ENCODE measurements at regions not wholly inside any gene's neighbourhood (a gene's known extent, or its start where the extent isn't known, plus 50 kb on each side); places are given as distances from the start of the nearest gene placed in this dataset.
"Not testable (repeated sequence)": the region's sequence is repeated elsewhere in the genome, so short reads cannot be mapped to it uniquely, and the experiment has no call there.

DNA sequence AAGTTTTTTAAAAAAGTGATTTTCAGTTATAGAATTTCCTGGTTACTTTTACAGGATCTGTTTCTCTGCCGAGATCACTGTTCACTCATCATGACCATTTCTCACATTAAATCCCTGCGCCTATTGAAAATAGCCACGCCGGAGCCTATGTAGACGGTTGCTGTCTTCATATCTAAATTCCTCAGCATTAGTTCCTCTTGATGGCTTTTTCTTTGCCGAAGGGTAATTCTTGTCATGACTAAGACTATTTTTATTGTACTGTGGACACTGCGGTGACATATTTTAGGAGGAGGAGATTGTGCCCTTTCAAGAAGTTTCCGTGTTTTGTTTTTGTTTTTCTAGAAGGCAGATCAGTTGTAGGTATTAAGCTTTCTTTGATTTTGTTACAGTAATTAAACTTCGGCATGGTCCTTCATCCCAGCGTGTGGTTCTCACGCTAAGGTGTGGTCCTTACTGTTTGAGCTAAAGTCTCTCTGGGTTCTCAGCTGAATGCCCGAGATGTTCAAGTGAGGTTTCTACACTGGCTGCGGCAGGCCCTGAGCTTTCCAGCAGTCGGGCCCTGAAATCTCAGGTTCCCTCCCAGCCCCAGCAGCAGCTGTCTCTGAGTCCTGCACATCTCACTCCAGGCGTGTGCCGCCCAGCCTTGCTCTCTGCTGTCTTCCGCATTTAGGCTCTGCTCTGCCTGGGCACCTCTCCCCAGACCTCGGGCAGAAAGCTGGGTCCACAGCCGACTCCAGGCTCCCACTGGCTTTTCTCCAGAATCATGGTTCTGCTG, 1110.5 kb downstream of the TBC1D22A start:
- H3K27ac Mint-ChIP-seq = no peak overlapping the region
- no peaks in the 10 kb centered on the region for H3K9me3 Mint-ChIP-seq
- no peak overlapping the region for H3K4me3 Mint-ChIP-seq
- ATAC-seq = no peak
- peaks cover 20% of the 10 kb centered on the region for H3K27me3 Mint-ChIP-seq
- H3K4me1 Mint-ChIP-seq = no peaks in the 10 kb centered on the region
- DNase-seq = no peak

DNA sequence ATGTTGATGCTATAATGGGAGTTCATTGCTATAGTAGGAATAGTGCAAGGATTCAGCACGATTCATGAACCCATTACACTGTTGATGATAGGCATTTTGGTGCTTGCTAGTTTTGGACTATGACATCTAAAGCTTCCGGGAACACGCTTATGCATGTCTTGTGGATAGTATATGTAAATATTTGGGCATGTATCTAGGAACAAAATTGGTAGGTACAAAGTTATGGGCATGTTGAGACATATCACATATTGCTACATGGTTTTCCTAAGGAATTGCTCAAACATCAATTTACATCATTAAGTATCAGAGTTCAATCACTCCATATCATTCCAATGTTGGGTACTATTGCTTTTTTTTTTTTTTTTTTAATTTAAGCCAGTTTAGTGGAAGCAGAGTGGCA, 1103.2 kb downstream of the TBC1D22A start:
- Mint-ChIP-seq H3K9me3 (no peaks in the 10 kb centered on the region), H3K27ac (no peak overlapping the region), H3K27me3 (peaks cover 16% of the 10 kb centered on the region), H3K4me3 (no peak overlapping the region), H3K4me1 (no peaks in the 10 kb centered on the region)
- DNase-seq (no peak), ATAC-seq (no peak)

DNA sequence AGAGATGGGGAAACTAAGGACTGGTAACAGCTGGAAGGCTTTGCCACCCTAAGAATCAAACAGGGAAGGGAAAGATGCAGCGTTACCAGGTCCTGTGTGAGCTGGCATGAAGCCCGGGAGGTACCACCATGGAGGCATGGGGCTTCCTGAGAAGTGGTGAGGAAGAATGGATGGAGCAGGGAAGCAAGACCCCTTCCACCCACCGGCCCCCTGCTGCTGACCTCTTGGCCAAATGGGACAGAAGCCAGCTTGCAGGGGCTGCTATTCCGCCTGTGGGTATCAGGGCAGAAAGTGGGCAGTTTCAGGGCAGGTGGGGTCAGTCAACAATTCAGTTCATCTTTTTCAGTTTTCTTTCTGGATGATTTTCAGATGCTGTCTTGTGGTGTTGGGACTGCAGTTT, 1099.9 kb downstream of the TBC1D22A start:
- DNase-seq = no peak
- Mint-ChIP-seq H3K9me3 (no peaks in the 10 kb centered on the region), H3K4me3 (no peak overlapping the region), H3K27me3 (peaks cover 18% of the 10 kb centered on the region), H3K27ac (no peak overlapping the region), H3K4me1 (no peaks in the 10 kb centered on the region)
- no peak for ATAC-seq

DNA sequence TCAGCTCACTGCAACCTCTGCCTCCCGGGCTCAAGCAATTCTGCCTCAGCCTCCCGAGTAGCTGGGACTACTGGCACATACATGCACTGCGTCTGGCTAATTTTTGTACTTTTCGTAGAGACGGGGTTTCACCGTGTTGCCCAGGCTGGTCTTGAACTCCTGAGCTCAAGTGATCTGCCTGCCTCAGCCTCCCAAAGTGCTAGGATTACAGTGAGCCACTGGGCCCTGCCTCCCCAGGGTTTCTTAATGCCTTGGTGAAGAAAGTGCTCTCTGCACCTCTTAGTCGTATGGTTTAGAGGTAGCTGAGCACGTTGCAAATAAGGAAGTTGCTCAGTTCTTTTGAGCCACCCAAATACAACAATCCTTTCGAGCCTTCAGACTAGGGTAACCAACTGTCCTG, 1098.5 kb downstream of the TBC1D22A start:
- not testable (repeated sequence) for ATAC-seq, H3K4me1 Mint-ChIP-seq

DNA sequence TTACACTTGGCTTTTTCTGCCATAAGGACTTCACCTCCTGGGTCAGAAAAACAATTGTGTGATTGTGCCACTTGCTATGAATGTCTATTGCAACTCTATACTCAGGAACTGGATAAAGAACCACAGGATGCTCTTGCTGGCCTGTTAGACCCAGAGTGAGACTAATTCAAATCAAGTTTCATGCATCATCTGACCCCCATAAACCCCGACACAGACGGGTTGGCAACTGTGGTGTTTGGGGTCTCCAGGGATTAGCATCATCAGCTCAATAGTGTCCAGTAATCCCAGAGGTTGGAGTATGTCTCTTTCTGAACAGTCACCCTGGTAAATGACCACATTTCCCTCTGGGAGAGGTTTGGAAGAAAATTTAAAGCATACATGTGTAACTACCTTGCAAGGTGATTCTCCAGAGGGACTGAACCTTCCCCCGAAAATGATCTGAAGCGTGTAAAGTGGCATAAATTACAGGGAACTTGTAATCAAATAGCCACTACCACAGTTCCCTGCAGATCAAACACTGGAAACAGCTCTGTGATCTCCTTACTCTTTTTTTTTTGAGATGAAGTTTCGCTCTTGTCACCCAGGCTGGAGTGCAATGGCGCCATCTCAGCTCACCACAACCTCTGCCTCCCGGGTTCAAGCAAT, 1097.6 kb downstream of the TBC1D22A start:
- Mint-ChIP-seq H3K27me3 (peaks cover 25% of the 10 kb centered on the region), H3K27ac (no peak overlapping the region), H3K4me3 (no peak overlapping the region), H3K9me3 (no peaks in the 10 kb centered on the region), H3K4me1 (no peaks in the 10 kb centered on the region)
- DNase-seq (no peak), ATAC-seq (no peak)

More for the DNA sequence above, 1098.5 kb downstream of the TBC1D22A start:
- H3K27ac Mint-ChIP-seq, DNase-seq, H3K9me3 Mint-ChIP-seq, H3K4me3 Mint-ChIP-seq: not testable (repeated sequence)
- peaks cover 25% of the 10 kb centered on the region for H3K27me3 Mint-ChIP-seq

DNA sequence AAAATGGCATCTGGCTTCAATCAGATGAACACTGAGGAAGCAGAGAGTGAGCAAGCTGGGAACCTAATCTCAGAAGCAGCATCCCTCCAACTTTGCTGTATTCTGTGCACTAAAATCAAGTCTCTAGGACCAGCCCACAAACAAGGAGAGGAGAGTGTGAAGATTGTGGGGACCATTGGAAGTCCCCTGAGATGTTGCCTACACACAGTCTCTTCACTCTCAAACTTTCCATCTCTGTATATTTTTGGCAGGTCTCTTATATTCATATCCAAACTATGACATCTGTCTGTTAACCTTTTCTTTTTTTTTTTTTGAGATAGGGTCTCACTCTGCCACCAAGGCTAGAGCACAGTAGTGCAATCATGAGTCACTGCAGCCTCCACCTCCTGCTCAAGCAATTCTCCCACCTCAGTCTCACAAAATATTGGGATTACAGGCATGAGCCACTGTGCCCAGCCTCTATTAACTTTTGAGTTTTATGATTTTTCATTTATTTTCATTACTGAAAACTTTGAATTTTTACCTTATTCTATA, 1096.4 kb downstream of the TBC1D22A start:
- Mint-ChIP-seq H3K27me3 (peaks cover 28% of the 10 kb centered on the region), H3K4me1 (no peaks in the 10 kb centered on the region), H3K9me3 (no peaks in the 10 kb centered on the region), H3K4me3 (no peak overlapping the region), H3K27ac (no peak overlapping the region)
- ATAC-seq (peak; percentile 60), DNase-seq (no peak)

DNA sequence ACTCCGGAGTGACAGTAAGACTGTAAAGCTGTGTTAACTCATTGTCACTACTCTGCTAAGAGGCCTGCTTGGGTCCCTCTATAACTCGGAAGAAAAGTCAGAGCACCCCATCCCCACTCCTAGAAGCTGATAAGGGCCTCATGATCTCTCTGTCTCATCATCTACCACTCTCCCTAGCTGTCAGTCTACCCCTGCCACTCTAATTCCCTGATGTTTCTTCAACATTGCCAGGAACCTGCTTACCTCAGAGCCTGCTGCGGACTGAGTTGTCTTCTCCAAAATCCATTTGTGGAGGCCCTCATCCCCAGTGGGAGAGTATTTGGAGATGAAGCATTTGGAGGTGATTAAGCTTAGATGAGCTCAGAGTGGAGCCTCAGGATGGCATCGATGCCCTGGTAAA, 1092.2 kb downstream of the TBC1D22A start:
- peaks cover 37% of the 10 kb centered on the region for H3K27me3 Mint-ChIP-seq
- no peaks in the 10 kb centered on the region for H3K4me1 Mint-ChIP-seq
- ATAC-seq = no peak
- H3K9me3 Mint-ChIP-seq = no peaks in the 10 kb centered on the region
- no peak for DNase-seq
- H3K27ac Mint-ChIP-seq = no peak overlapping the region
- no peak overlapping the region for H3K4me3 Mint-ChIP-seq

DNA sequence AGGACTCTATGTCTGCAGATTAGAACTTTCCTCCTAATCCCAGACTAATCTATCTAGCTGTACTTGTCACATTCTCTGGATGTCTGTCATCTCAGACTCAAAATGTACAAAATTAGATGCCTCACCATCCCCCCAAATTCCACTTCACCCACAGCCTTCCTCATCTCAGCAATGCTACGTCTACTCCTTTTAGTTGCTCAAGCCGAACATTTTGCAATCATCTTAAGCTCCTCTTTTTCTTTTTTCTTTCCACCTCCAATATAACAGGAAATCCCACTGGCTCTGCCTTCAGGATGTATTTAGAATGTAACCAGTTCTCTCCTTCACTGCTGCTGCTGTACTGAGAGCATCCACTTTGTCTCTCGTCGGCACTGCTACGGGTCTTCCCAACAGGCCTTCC, 1091.8 kb downstream of the TBC1D22A start:
- ATAC-seq = no peak
- Mint-ChIP-seq H3K9me3 (no peaks in the 10 kb centered on the region), H3K4me3 (no peak overlapping the region), H3K27me3 (peaks cover 37% of the 10 kb centered on the region), H3K4me1 (no peaks in the 10 kb centered on the region), H3K27ac (peak overlapping the region in 1 of 2 donors; percentile 83)
- DNase-seq = no peak

DNA sequence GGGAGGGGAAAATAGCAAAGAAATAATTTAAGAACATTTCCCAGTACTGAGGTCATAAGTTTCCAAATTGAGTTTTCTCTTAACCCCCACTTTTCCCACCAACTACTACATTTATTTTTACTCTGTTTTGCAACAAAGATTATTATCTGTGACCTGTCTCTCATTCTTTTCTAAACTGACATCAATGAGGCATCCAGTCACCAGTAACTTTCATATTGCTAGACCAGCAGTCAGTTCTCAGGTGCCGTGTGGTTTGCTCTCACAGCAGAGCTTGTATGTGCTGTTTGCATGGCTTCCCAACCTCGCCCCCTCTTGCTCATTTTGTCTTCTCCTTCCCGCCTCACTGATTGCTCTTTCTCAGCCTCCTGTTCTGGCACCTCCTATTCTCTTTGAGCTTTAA, 1091.3 kb downstream of the TBC1D22A start:
- Mint-ChIP-seq H3K9me3 (no peaks in the 10 kb centered on the region), H3K27me3 (peaks cover 40% of the 10 kb centered on the region), H3K4me3 (no peak overlapping the region), H3K27ac (peak overlapping the region in 1 of 2 donors; percentile 53), H3K4me1 (no peaks in the 10 kb centered on the region)
- ATAC-seq (no peak), DNase-seq (no peak)

DNA sequence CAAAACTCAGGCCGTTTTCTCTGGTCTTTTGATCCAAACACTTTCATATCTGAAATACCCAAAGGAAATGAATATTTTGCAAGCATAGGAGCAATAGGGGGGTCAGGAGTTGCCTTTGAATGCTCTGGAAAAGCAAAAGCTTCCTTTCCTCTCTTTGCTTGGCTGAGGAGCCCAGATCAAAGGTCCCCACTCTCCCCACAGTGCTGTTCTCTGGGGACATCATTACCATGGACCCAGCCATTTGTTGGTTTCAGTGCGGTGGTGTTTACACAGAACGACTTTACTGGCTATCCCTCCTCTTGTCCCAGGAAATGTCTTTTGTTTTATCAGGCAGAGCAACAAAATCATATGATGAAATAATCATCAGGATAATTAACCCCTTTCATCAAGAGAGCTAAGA, 1089.1 kb downstream of the TBC1D22A start:
- Mint-ChIP-seq H3K27me3 (peaks cover 37% of the 10 kb centered on the region), H3K4me1 (no peaks in the 10 kb centered on the region), H3K4me3 (no peak overlapping the region), H3K27ac (no peak overlapping the region), H3K9me3 (no peaks in the 10 kb centered on the region)
- DNase-seq (no peak), ATAC-seq (no peak)

DNA sequence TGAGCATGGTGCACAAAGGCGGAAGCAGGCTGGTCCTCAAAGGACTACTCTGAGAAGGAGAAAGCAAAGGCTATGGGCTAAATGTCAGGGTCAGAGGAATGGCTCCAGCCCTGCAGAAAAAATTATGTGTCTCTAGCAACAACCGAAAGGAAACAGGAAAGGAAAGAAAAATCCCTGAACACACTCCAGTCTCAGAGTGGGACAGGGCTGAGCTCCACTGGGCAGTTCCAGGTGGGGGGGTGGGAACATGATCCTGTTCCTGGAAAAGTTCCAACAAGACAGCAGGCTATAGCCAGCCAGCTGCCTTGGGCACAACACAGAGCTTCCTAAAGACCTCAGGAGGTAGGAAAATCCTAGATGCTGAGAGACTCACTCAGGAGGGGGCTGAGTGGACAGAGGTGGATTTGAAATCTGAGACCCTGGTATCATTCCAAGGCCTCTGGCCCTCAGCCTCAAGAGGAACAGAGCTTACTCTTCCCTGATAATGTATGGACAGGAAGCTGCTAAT, 1088.2 kb downstream of the TBC1D22A start:
- ATAC-seq (no peak), DNase-seq (no peak)
- peaks cover 45% of the 10 kb centered on the region for H3K27me3 Mint-ChIP-seq

DNA sequence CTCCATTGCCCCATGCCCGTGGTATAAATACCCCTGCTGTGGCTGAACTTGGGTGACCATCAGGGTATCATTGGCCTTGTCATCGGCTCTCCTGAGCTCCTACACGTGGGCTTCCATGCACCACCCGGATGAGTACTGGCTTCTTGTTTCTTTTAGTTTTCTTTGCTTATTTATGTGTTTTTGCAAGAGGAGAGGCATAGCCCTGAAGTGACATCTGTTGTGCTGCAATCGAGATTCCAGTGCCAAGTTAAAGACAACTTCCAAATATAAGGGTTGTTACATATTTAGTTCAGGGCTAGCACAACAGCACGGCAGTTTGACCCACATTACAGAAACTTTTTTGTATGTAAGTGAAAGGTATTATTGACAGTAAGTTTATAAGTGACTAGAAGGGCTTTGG, 1087.1 kb downstream of the TBC1D22A start:
- no peak overlapping the region for H3K27ac Mint-ChIP-seq
- H3K4me1 Mint-ChIP-seq = no peaks in the 10 kb centered on the region
- no peaks in the 10 kb centered on the region for H3K9me3 Mint-ChIP-seq
- peaks cover 53% of the 10 kb centered on the region for H3K27me3 Mint-ChIP-seq
- H3K4me3 Mint-ChIP-seq = no peak overlapping the region
- no peak for ATAC-seq
- DNase-seq = no peak

More for the DNA sequence above, 1088.2 kb downstream of the TBC1D22A start:
- Mint-ChIP-seq H3K4me3 (no peak overlapping the region), H3K4me1 (no peaks in the 10 kb centered on the region), H3K27ac (peak overlapping the region in 1 of 2 donors; percentile 61), H3K9me3 (no peaks in the 10 kb centered on the region)

DNA sequence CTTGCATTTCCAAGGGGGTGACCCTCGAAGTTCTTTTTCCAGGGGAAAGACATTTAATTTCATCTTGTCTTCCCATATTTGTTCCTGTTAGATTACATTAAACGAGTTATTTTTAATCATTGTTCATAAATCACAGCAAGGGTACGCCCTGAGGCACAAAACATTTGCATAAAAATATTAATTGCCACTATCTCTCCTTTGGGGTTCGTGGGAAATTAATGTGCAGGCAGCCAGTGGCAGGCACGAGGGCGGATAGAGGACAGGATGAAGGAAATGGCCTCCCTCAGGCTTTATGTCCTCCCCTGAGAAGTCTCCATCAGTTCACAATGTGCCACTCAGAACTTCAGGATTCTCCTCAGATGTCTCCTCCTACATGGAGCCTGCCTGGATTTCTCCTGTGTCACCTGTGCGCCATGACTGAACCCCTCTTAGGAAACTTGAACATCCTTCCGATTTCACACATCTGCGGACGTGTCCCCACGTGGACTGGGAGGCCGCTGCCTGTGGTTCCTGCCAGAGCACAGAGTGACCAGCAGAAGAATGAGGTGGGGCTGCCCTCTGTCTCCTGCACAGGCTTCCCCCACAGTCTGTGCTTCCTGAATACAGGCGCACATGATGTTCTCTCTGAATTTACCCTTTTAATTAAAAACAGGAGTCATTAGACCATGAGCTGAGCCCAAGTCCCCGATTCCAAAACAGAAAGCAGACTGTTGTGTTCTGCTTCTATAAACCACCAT, 1085.9 kb downstream of the TBC1D22A start:
- ATAC-seq (no peak), DNase-seq (no peak)
- Mint-ChIP-seq H3K9me3 (no peaks in the 10 kb centered on the region), H3K27me3 (peaks cover 55% of the 10 kb centered on the region), H3K27ac (no peak overlapping the region), H3K4me1 (no peaks in the 10 kb centered on the region), H3K4me3 (no peak overlapping the region)

DNA sequence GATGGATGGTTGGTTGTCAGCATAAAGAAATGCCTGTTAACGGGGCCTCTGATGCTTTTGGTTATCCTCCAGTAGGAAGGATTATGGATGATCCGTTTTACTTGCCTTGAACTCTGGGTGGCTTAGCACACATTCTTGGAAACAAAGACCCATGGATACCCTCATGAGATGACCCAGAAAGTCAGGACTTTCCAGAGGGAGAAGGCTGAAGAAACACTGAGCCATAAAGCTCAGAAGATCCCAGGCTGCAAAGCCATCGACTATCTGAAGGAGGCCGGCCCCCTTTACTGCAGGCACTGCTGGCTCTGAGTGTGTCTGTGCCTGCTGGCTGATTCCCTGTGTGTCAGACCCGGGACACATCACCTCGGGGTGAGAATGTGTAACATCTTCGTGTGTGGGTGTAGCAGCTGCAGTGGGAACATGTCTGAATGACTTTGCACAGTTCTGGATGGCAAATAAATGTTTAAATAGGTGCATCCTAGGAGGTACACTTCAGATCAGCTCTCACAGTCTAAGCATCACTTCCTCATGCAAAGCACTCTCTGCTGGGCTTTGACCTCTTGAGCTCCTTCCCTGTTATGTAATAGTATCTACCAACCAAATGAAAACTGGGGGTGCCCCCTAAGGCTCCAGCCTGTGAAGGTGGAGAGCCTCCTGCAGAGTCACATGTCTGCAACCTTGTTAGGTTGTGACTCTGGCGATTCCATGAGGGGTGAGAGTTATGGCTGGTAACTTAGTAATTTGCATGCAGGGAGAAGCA, 1084.9 kb downstream of the TBC1D22A start:
- ATAC-seq = no peak
- Mint-ChIP-seq H3K9me3 (no peaks in the 10 kb centered on the region), H3K27me3 (peaks cover 55% of the 10 kb centered on the region), H3K4me3 (no peak overlapping the region), H3K27ac (no peak overlapping the region), H3K4me1 (no peaks in the 10 kb centered on the region)
- DNase-seq = no peak

DNA sequence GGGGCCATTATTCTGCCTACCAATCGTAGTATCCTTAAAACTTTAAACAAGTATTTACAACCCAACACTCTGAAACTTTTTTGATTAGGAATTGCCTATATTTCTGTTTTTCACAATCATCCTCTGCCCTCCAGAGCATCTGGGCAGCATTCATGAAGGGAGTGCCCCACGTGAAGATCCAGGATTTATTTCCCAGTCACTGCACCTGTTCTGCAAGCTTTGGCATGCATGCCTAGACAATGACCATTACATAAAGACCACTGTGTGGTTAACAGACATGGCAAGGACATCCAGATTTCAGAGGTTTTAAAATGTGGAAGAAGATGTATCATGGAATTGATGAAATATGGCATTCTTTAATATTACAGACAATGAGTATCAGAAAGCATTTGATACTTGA, 1083.8 kb downstream of the TBC1D22A start:
- no peaks in the 10 kb centered on the region for H3K9me3 Mint-ChIP-seq
- H3K4me1 Mint-ChIP-seq = no peaks in the 10 kb centered on the region
- no peak overlapping the region for H3K4me3 Mint-ChIP-seq
- peaks cover 55% of the 10 kb centered on the region for H3K27me3 Mint-ChIP-seq
- ATAC-seq (no peak), DNase-seq (no peak)
- H3K27ac Mint-ChIP-seq = no peak overlapping the region

Data from stimulated activated naive CD8-positive, alpha-beta T cell treated with anti-CD3 and anti-CD28 coated beads, Interleukin-15, amount 100 ng/mL, for 72 hours (primary cell).